ENCODE measurements at regions not wholly inside any gene's neighbourhood (a gene's known extent, or its start where the extent isn't known, plus 50 kb on each side); places are given as distances from the start of the nearest gene placed in this dataset.
"Not testable (repeated sequence)": the region's sequence is repeated elsewhere in the genome, so short reads cannot be mapped to it uniquely, and the experiment has no call there.

GRCh38 chr7:149569025-149569725, 71.6 kb upstream of the ZNF746 start:
- DNase-seq (ENCODE audit: low spot score) (no peak), FAIRE-seq (no peak)

DNA sequence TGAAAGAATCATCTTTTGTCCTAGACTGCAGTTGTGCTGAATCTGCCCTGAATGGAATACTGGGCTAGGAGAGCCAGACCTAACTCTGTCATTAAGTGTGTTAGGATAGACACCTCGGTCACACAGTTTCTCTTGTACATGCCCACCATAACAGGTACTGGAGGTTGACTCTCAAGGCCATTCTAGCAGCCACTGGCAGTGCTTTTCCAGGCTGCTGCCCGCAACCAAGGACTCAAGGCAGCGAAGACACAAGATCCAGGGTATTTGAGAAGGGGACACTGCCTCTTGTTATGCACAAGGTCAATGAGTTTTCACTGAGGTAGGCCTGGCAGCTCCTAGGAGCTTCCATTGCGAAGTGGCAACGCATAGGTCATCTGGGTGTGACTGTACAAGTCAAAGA, 70.6 kb upstream of the ZNF746 start:
- DNase-seq (ENCODE audit: low spot score) (no peak), FAIRE-seq (no peak)

- no peak for FAIRE-seq
Observed at GRCh38 chr7:149566103-149566502, 68.5 kb upstream of the ZNF746 start.

DNA sequence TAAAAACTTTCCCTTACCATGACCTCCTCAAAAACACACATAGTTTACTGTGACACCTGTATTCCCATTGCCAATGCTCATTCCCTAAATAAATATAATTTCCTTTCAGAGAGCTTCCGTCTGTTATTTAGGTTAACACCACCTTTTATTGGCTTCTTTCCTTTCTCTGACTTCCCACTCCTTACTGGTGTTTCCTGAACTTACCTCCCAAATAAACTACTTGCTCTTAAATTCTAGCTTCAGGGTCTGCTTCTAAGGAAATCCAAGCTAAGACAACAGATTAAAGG, 67.4 kb upstream of the ZNF746 start:
- FAIRE-seq: no peak
- no peak for DNase-seq (ENCODE audit: low spot score)

More at GRCh38 chr7:149566103-149566502, 68.5 kb upstream of the ZNF746 start:
- DNase-seq (ENCODE audit: low spot score): no peak

DNA sequence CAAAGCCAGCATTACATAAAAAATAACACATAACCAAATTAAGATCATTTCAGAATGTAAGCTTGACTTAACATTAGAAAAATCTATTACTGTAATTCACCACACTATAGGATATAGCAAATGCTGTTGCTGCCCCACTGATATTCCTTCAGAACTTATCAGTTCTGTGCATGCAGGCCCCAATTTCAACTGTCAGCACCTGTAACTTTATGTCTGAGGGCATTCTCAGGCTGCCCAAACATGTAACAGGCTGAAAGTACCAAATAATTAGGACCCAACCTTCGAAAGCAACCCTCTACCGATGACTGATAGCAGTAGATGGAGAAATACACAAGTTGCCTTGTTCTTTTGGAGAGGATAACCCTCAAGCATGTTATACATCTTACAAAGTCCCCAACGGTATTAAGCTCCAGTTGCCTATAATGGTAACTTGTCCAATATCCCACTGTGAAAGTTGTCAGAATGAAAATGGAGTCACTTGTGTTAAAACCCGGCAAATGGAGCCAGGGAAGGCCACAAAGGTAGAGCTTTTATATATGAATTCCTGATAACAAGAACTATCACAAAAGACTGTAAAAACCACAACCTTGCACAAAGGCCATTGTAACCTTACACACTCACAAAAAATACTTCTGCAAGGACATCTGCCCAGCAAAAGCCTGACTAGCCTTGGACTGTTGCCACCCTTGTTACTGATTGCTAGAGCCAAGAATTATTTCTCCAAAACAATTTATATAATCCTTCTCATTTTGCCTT, 66.9 kb upstream of the ZNF746 start:
- DNase-seq (ENCODE audit: low spot score) (no peak), FAIRE-seq (no peak)

GRCh38 chr7:149562602-149563001, 65.0 kb upstream of the ZNF746 start:
- FAIRE-seq (no peak), DNase-seq (ENCODE audit: low spot score) (no peak)

- no peak for FAIRE-seq
- DNase-seq (ENCODE audit: low spot score): no peak
Observed at GRCh38 chr7:149561072-149561471, 63.5 kb upstream of the ZNF746 start.

GRCh38 chr7:149559711-149560110, 62.1 kb upstream of the ZNF746 start:
- FAIRE-seq (no peak), DNase-seq (ENCODE audit: low spot score) (no peak)

DNA sequence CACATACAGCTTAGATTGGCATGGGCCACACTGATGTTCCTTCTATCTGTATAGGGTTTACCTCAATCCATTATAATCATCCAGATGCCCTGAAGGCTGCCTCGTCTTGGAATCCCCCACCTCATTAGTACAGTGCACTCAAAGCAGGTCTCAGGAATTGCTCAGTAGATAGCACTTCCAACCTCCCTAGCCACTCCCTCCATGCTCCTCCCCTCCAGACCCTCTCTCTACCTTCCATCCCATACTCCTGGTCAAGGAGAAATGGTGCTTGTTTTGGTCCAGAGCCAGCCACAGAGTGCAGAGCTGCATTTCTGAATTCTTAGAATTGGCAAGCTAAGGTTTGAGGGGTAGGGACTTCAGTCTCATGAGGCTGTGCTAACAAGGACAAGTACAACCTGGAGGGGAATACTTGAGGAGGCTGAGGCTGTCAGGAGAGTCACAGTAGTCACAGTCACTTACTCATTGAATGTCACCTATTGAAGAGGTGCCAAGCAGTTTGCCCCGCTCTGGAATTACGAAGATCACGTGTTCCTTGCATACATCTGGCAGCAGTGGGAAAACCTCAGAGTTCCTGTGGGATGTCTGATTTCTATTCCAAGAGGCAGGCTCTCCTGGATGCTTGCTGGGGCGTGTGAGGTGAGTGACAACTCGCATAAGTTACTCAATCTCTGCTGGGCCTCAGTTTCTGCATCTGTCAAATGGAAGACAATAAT, 60.7 kb upstream of the ZNF746 start:
- DNase-seq (ENCODE audit: low spot score) (peak; percentile 8), FAIRE-seq (no peak)

DNA sequence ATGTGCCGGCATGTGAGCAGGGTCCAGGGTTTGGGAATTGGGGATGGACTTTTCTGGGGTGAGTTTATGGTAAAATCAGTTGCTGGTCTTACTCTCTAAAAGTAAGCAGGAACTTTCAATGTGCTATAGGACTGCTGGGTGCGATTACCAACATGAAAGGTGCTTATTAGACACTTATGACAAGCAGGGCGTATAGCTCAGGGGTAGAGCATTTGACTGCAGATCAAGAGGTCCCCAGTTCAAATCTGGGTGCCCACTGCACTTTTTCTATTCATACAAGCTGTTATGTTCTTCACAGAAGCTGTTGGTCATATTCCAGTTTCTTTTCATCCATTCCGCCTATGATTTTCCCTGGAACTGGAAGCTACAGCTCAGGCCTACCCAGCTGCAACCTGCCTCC, 58.9 kb upstream of the ZNF746 start:
- not testable (repeated sequence) for FAIRE-seq; DNase-seq (ENCODE audit: low spot score)

- not testable (repeated sequence) for DNase-seq (ENCODE audit: low spot score)
Observed at GRCh38 chr7:149554821-149555220, 57.2 kb upstream of the ZNF746 start.

DNA sequence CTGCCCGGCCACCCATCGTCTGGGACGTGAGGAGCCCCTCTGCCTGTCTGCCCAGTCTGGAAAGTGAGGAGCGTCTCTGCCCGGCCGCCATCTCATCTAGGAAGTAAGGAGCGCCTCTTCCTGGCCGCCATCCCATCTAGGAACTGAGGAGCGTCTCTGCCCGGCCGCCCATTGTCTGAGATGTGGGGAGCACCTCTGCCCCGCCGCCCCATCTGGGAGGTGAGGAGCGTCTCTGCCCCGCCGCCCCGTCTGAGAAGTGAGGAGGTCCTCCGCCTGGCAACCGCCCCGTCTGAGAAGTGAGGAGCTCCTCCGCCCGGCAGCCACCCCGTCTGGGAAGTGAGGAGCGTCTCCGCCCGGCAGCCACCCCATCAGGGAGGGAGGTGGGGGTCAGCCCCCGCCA, 56.4 kb upstream of the ZNF746 start:
- DNase-seq (ENCODE audit: low spot score); FAIRE-seq: not testable (repeated sequence)

More at GRCh38 chr7:149554821-149555220, 57.2 kb upstream of the ZNF746 start:
- not testable (repeated sequence) for FAIRE-seq

- no peak for DNase-seq (ENCODE audit: low spot score)
- FAIRE-seq: no peak
Observed at GRCh38 chr7:149552799-149553198, 55.2 kb upstream of the ZNF746 start.

Data from urothelium cell line (cell line).